ENCODE measurements at regions not wholly inside any gene's neighbourhood (a gene's known extent, or its start where the extent isn't known, plus 50 kb on each side); places are given as distances from the start of the nearest gene placed in this dataset.

GRCh38 chr2:238797537-238797936 is 50.3 kb upstream of the TWIST2 start:
- TF ChIP-seq, protein P1, sequence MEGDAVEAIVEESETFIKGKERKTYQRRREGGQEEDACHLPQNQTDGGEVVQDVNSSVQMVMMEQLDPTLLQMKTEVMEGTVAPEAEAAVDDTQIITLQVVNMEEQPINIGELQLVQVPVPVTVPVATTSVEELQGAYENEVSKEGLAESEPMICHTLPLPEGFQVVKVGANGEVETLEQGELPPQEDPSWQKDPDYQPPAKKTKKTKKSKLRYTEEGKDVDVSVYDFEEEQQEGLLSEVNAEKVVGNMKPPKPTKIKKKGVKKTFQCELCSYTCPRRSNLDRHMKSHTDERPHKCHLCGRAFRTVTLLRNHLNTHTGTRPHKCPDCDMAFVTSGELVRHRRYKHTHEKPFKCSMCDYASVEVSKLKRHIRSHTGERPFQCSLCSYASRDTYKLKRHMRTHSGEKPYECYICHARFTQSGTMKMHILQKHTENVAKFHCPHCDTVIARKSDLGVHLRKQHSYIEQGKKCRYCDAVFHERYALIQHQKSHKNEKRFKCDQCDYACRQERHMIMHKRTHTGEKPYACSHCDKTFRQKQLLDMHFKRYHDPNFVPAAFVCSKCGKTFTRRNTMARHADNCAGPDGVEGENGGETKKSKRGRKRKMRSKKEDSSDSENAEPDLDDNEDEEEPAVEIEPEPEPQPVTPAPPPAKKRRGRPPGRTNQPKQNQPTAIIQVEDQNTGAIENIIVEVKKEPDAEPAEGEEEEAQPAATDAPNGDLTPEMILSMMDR (IDR thresholded peaks at IDR 0.05), result no peak
- H3K9me3 ChIP-seq, result no peaks in the 10 kb centered on the region
- H3K27ac ChIP-seq, result no peak overlapping the region
- no peak overlapping the region for H3K4me3 ChIP-seq
- no peaks in the 10 kb centered on the region for H3K4me1 ChIP-seq
- no peak for DNase-seq (ENCODE audit: low spot score)
- H3K27me3 ChIP-seq, result no peaks in the 10 kb centered on the region
- H3K36me3 ChIP-seq, result no peaks in the 10 kb centered on the region
